ENCODE measurements at regions not wholly inside any gene's neighbourhood (a gene's known extent, or its start where the extent isn't known, plus 50 kb on each side); places are given as distances from the start of the nearest gene placed in this dataset.

DNA sequence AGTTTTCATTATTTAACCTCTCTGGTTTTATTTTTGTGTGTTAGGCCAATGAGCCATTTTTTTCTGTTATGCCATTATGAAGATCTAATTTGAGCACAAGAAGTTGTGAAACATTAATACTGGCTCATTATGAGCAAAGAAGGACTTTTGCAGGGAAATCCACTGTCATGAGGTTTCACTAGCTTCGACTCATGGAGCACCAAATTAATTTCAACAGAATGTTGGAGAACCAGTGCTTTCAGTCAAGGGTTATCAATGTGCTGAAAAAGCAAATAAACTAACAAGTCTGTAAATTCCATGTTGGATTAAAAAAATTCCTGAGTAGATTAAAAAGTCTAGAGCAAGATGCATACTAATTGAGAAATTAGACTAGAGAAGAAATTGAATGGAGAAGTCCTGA is 594.2 kb upstream of the FZD8 start:
- H3K27me3 ChIP-seq (ENCODE audit: insufficient read depth, low read length): no peaks in the 10 kb centered on the region
- ATAC-seq (no peak), DNase-seq (ENCODE audit: low read depth, low spot score) (no peak)
- ChIA-PET RAD21 (ENCODE audit: low non-redundant PET in 1 of 2, low total read pairs in 2 of 2, uncharacterized antibody in 2 of 2, unreplicated experiment in 2 of 2) (no interaction called here), POLR2A (no interaction called here), CTCF (no interaction called here)
- intact Hi-C loops (cut with micrococcal nuclease): no loop called here
- H3K9me3 ChIP-seq (ENCODE audit: control insufficient read depth in 1 of 2, insufficient read depth in 1 of 2, low read depth in 1 of 2, low read length in 2 of 2): peaks cover 3 to 16% of the 10 kb centered on the region in 2 experiments; a peak in 2 of 4 replicates
- H3K79me2 ChIP-seq (ENCODE audit: insufficient read depth, low read length): no peaks in the 10 kb centered on the region
- no peak overlapping the region for H3K27ac ChIP-seq (ENCODE audit: low read depth, low read length)
- no peak overlapping the region for H3K4me3 ChIP-seq (replicated peaks in 1 of 2; ENCODE audit: low read depth in 1 of 2, low read length in 2 of 2)
- H3K36me3 ChIP-seq (ENCODE audit: control insufficient read depth in 1 of 2, insufficient read depth in 2 of 2, low read length in 2 of 2): no peaks in the 10 kb centered on the region
- BruUV-seq (replicated peaks): no TSS peak
- no peak overlapping the region for H3K4me2 ChIP-seq (ENCODE audit: low read length)
- no peak overlapping the region for H2AFZ ChIP-seq (ENCODE audit: low read depth, low read length, poor library complexity, severe bottlenecking)
- H3K4me1 ChIP-seq (ENCODE audit: control insufficient read depth in 1 of 2, insufficient read depth in 2 of 2, low read length in 2 of 2): no peaks in the 10 kb centered on the region
- no peaks in the 10 kb centered on the region for H3K9me2 ChIP-seq (ENCODE audit: insufficient read depth)
- no peak overlapping the region for H3K9ac ChIP-seq (ENCODE audit: low read length)
- no peak for TF ChIP-seq ZNF274 (IDR thresholded peaks at IDR 0.05; ENCODE audit: low read depth, low read length)
- no peak for TF ChIP-seq SRF (IDR thresholded peaks at IDR 0.05; ENCODE audit: low read depth)
- TF ChIP-seq EGR1 (IDR thresholded peaks at IDR 0.05; ENCODE audit: low read depth): no peak
- no peaks in the 10 kb centered on the region for H4K20me1 ChIP-seq (ENCODE audit: insufficient read depth)

DNA sequence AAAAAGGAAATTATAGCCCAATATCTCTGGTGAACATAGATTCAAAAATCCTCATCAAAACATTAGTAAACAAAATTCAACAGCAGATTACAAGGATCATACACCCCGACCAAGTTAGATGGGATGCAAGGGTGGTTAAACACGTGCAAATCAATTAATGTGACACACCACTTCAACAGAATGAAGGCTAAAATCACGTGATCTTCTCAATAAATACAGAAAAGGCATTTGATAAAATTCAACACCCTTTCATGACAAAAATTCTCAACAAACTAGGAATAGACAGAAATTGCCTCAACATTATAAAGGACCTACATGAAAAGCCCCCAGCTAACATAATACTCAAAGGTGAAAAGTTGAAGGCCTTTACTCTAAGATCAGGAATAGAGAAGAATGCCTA is 590.8 kb upstream of the FZD8 start:
- Histone ChIP-seq H3K79me2 (ENCODE audit: insufficient read depth, low read length) (no peaks in the 10 kb centered on the region), H4K20me1 (ENCODE audit: insufficient read depth) (no peaks in the 10 kb centered on the region), H3K4me3 (replicated peaks in 1 of 2; ENCODE audit: low read depth in 1 of 2, low read length in 2 of 2) (no peak overlapping the region), H3K27me3 (ENCODE audit: insufficient read depth, low read length) (no peaks in the 10 kb centered on the region), H3K36me3 (ENCODE audit: control insufficient read depth in 1 of 2, insufficient read depth in 2 of 2, low read length in 2 of 2) (no peaks in the 10 kb centered on the region), H3K9me2 (ENCODE audit: insufficient read depth) (no peaks in the 10 kb centered on the region), H3K9me3 (ENCODE audit: control insufficient read depth in 1 of 2, insufficient read depth in 1 of 2, low read depth in 1 of 2, low read length in 2 of 2) (peaks cover 6 to 17% of the 10 kb centered on the region in 2 experiments; a peak in 2 of 4 replicates), H3K27ac (ENCODE audit: low read depth, low read length) (no peak overlapping the region), H2AFZ (ENCODE audit: low read depth, low read length, poor library complexity, severe bottlenecking) (no peak overlapping the region), H3K9ac (ENCODE audit: low read length) (no peak overlapping the region), H3K4me2 (ENCODE audit: low read length) (no peak overlapping the region), H3K4me1 (ENCODE audit: control insufficient read depth in 1 of 2, insufficient read depth in 2 of 2, low read length in 2 of 2) (no peaks in the 10 kb centered on the region)
- TF ChIP-seq ZFX (IDR thresholded peaks at IDR 0.05) (no peak), SRF (IDR thresholded peaks at IDR 0.05; ENCODE audit: low read depth) (no peak), YY1 (IDR thresholded peaks at IDR 0.05; ENCODE audit: extremely low read depth, insufficient replicate concordance, low read depth, low read length) (no peak), FOSL1 (IDR thresholded peaks at IDR 0.05; ENCODE audit: low read depth) (no peak), SIN3A (IDR thresholded peaks at IDR 0.05; ENCODE audit: low read depth) (no peak), ELF1 (IDR thresholded peaks at IDR 0.05; ENCODE audit: borderline replicate concordance, low read depth) (no peak)
- CTCF ChIA-PET: no interaction called here
- BruUV-seq (replicated peaks): no TSS peak
- POLR2A ChIA-PET: no interaction called here
- RAD21 ChIA-PET (ENCODE audit: low non-redundant PET in 1 of 2, low total read pairs in 2 of 2, uncharacterized antibody in 2 of 2, unreplicated experiment in 2 of 2): no interaction called here
- intact Hi-C loops (cut with micrococcal nuclease): no loop called here
- DNase-seq (ENCODE audit: low read depth, low spot score) (no peak), ATAC-seq (no peak)
